SU-DHL-6 (cell line): ENCODE measurements at regions not wholly inside any gene's neighbourhood (a gene's known extent, or its start where the extent isn't known, plus 50 kb on each side); places are given as distances from the start of the nearest gene placed in this dataset.

Experiments
- H2AFZ ChIP-seq: fragments of 200-600 bp; sonication (generic); 2 replicates; pipeline ENCODE4 v1.6.1; 2014; ENCODE audit warnings: low read depth, mild to moderate bottlenecking, moderate library complexity, mixed read lengths, antibody characterized with exemption, low read length; ENCODE audit not compliant: severe bottlenecking
- H3F3A ChIP-seq: fragments of 200-600 bp; shearing (Covaris generic); 2 replicates; pipeline ENCODE4 v1.6.0; 2016; ENCODE audit warnings: antibody characterized with exemption, mild to moderate bottlenecking; ENCODE audit not compliant: insufficient read depth
- H3K27ac ChIP-seq: fragments of 200-600 bp; sonication (generic); 2 replicates; pipeline ENCODE4 v1.5.1; 2016; ENCODE audit warnings: low read depth, mild to moderate bottlenecking, low read length, moderate library complexity, mixed read lengths
- H3K27me3 ChIP-seq: fragments of 200-600 bp; sonication (generic), shearing (Covaris generic); 2 replicates; pipeline ENCODE4 v1.6.0; 2014; ENCODE audit warnings: mild to moderate bottlenecking, low read length
- H3K36me3 ChIP-seq: fragments of 200-600 bp; sonication (generic); 2 replicates; pipeline ENCODE4 v1.6.1; 2014; ENCODE audit warnings: mild to moderate bottlenecking, low read length, mixed read lengths
- H3K4me2 ChIP-seq: fragments of 300-600, 200-600 bp; shearing (Covaris generic), sonication (generic); 2 replicates; pipeline ENCODE4 v1.6.0; 2014; ENCODE audit warnings: low read length, low read depth, mild to moderate bottlenecking; ENCODE audit not compliant: poor library complexity, severe bottlenecking
- H3K4me3 ChIP-seq: fragments of 200-600 bp; sonication (generic); 2 replicates; pipeline ENCODE4 v1.5.1; 2014; ENCODE audit warnings: antibody characterized with exemption, low read length, mild to moderate bottlenecking, mixed read lengths; ENCODE audit not compliant: insufficient read depth, poor library complexity, severe bottlenecking
- H3K79me2 ChIP-seq: fragments of 200-600 bp; sonication (generic); 2 replicates; pipeline ENCODE4 v1.6.1; 2014; ENCODE audit warnings: mild to moderate bottlenecking, low read length, moderate library complexity; ENCODE audit not compliant: insufficient read depth
- H3K9ac ChIP-seq: fragments of 200-600 bp; sonication (generic); 2 replicates; pipeline ENCODE4 v1.7.0; 2014; ENCODE audit warnings: mild to moderate bottlenecking, low read length
- H3K9me2 ChIP-seq: fragments of 200-600 bp; sonication (generic); replicated peaks from 2 replicates; pipeline ENCODE4 v1.6.1; 2014; ENCODE audit warnings: low read length; ENCODE audit not compliant: insufficient read depth
- H3K9me3 ChIP-seq: fragments of 200-600 bp; sonication (generic); 2 replicates; pipeline ENCODE4 v1.6.1; 2014; ENCODE audit warnings: low read length, mixed read lengths; ENCODE audit not compliant: insufficient read depth
- H4K20me1 ChIP-seq: fragments of 200-600 bp; sonication (generic); 2 replicates; pipeline ENCODE4 v1.6.1; 2014; ENCODE audit warnings: low read depth, mild to moderate bottlenecking, antibody characterized with exemption, low read length, moderate library complexity, mixed read lengths
- CTCF ChIP-seq: fragments of 200-600 bp; sonication (generic); IDR thresholded peaks from one replicate; pipeline ENCODE4 v1.5.1; 2017; ENCODE audit warnings: antibody characterized with exemption, mild to moderate bottlenecking, low read length, moderate library complexity; ENCODE audit not compliant: insufficient read depth, poor library complexity, severe bottlenecking
- EZH2phosphoT487 ChIP-seq: fragments of 200-600 bp; sonication (generic), shearing (Covaris generic); conservative IDR thresholded peaks from 2 replicates; pipeline ENCODE4 v1.6.1; 2018; ENCODE audit warnings: mild to moderate bottlenecking, antibody characterized with exemption, low read length, moderate library complexity, mixed read lengths

- Histone ChIP-seq H2AFZ (no peak overlapping the region), H3K9ac (no peak overlapping the region), H3K27ac (no peak overlapping the region), H3K9me2 (no peaks in the 10 kb centered on the region), H3K4me3 (no peak overlapping the region), H3K9me3 (no peaks in the 10 kb centered on the region), H3K79me2 (no peaks in the 10 kb centered on the region), H3K27me3 (no peaks in the 10 kb centered on the region), H4K20me1 (no peaks in the 10 kb centered on the region), H3F3A (no peaks in the 10 kb centered on the region), H3K36me3 (no peaks in the 10 kb centered on the region), H3K4me2 (no peak overlapping the region)
- TF ChIP-seq EZH2phosphoT487, result no peak
- TF ChIP-seq CTCF, result no peak
These were observed 64.0 kb upstream of the SLC14A2 start for GRCh38 chr18:45551142-45551815.

GRCh38 chr18:45553723-45554388 lies 61.4 kb upstream of the SLC14A2 start:
- Histone ChIP-seq H3K9ac (no peak overlapping the region), H4K20me1 (no peaks in the 10 kb centered on the region), H3K27me3 (no peaks in the 10 kb centered on the region), H3K9me2 (no peaks in the 10 kb centered on the region), H3K36me3 (no peaks in the 10 kb centered on the region), H3K27ac (no peak overlapping the region), H3F3A (no peaks in the 10 kb centered on the region), H2AFZ (no peak overlapping the region), H3K9me3 (no peaks in the 10 kb centered on the region), H3K4me3 (no peak overlapping the region), H3K79me2 (no peaks in the 10 kb centered on the region), H3K4me2 (no peak overlapping the region)
- TF ChIP-seq CTCF, result no peak
- no peak for TF ChIP-seq EZH2phosphoT487

- Histone ChIP-seq H3K9me3 (no peaks in the 10 kb centered on the region), H2AFZ (no peak overlapping the region), H3K4me3 (no peak overlapping the region), H3K9me2 (no peaks in the 10 kb centered on the region), H4K20me1 (no peaks in the 10 kb centered on the region), H3K4me2 (no peak overlapping the region), H3F3A (no peaks in the 10 kb centered on the region), H3K79me2 (no peaks in the 10 kb centered on the region), H3K27me3 (no peaks in the 10 kb centered on the region), H3K9ac (no peak overlapping the region), H3K36me3 (no peaks in the 10 kb centered on the region), H3K27ac (no peak overlapping the region)
- no peak for TF ChIP-seq EZH2phosphoT487
These were observed 60.9 kb upstream of the SLC14A2 start for GRCh38 chr18:45554389-45554737.

- no peaks in the 10 kb centered on the region for H3K36me3 ChIP-seq
- no peaks in the 10 kb centered on the region for H4K20me1 ChIP-seq
- TF ChIP-seq EZH2phosphoT487, result no peak
- TF ChIP-seq CTCF, result no peak
These were observed 59.1 kb upstream of the SLC14A2 start for GRCh38 chr18:45556222-45556621.

More at GRCh38 chr18:45556222-45556621, 59.1 kb upstream of the SLC14A2 start:
- H3K9me2 ChIP-seq, result no peaks in the 10 kb centered on the region
- no peak overlapping the region for H2AFZ ChIP-seq
- H3K9me3 ChIP-seq, result no peaks in the 10 kb centered on the region
- no peaks in the 10 kb centered on the region for H3K79me2 ChIP-seq
- H3K27me3 ChIP-seq, result no peaks in the 10 kb centered on the region
- H3K9ac ChIP-seq, result no peak overlapping the region
- no peak overlapping the region for H3K4me3 ChIP-seq
- no peak overlapping the region for H3K4me2 ChIP-seq
- no peak overlapping the region for H3K27ac ChIP-seq
- H3F3A ChIP-seq, result no peaks in the 10 kb centered on the region
